ENCODE measurements at regions not wholly inside any gene's neighbourhood (a gene's known extent, or its start where the extent isn't known, plus 50 kb on each side); places are given as distances from the start of the nearest gene placed in this dataset.
"Not testable (repeated sequence)": the region's sequence is repeated elsewhere in the genome, so short reads cannot be mapped to it uniquely, and the experiment has no call there.

DNA sequence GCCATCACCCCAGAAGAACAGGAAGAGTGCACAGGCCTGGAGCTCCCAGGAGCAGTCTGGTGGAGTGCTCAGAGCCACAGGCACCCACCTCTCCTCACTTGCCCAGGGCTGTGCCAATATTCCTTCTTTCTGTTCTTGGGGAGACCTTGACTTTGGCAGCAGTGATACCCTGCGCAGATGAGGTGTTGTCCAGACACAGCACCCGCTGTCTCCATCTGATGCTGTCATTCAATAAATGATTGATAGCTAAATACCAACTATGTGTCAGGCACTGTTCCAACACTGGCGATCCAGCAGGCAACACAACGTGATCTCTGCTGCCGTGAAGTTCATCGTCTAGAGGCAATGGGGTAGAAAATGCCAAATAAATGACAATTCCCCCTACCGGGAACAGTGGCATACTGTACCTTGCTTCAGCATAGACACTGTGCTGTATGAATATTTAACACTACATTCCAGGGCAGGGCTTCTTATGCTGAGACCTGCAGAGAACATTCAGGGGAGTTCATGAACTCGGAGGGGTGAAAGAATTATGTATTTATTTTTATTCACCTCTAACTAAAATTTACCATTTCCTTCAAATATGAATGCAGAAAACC lies 320.5 kb upstream of the NCKAP5 start:
- H3K36me3 ChIP-seq (ENCODE audit: control insufficient read depth, insufficient read depth, low read length), result no peaks in the 10 kb centered on the region
- no CpG with 5 or more reads among the region's 8 CpGs for WGBS (ENCODE audit: insufficient coverage)
- no peak overlapping the region for H3K4me3 ChIP-seq (ENCODE audit: low read length)
- no peak overlapping the region for H3K27ac ChIP-seq (ENCODE audit: low read length)
- peaks cover 12% of the 10 kb centered on the region for H3K4me1 ChIP-seq (ENCODE audit: control insufficient read depth, insufficient read depth, low read length)
- no peaks in the 10 kb centered on the region for H3K9me3 ChIP-seq (replicated peaks; ENCODE audit: control insufficient read depth, low read depth, low read length)
- DNase-seq, result peak; percentile 6
- peaks cover 6% of the 10 kb centered on the region for H3K27me3 ChIP-seq (ENCODE audit: control insufficient read depth, insufficient read depth, low read length)

DNA sequence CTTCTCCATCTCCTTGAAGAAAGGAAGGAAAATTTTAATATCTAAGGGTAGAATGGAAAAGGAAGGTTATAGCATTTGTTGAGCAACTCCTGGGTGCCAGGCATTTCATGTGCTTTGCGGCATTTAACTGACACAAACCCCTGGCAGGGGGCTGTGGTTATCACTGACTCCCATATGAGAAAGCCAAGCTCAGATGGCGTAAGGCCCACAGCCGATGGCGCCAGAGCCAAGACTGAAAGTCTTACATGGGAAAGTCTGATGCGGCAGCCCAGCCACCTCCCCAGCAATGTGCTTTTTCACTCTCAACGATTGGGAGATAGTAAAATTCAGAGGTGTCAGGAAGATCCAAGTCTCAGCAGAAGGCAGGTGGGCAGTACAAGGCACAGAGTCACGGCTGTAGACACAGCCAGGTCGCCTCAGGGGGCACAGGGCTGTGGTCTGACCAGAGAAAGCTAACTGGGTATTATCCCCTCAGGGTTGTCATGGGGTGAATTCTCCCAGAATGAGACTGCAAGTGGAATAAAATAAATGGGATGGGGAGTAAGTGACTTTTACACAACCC lies 324.2 kb upstream of the NCKAP5 start:
- Histone ChIP-seq H3K4me3 (ENCODE audit: low read length) (no peak overlapping the region), H3K4me1 (ENCODE audit: control insufficient read depth, insufficient read depth, low read length) (peaks cover 2% of the 10 kb centered on the region)
- 61% methylated on average over 6 of the region's 8 CpGs for WGBS (ENCODE audit: insufficient coverage)

GRCh38 chr2:133894429-133894828 lies 326.2 kb upstream of the NCKAP5 start:
- WGBS (ENCODE audit: insufficient coverage), result 94% methylated on average over 9 of the region's 9 CpGs

More for the DNA sequence above, 324.2 kb upstream of the NCKAP5 start:
- H3K27me3 ChIP-seq (ENCODE audit: control insufficient read depth, insufficient read depth, low read length), result peaks cover 4% of the 10 kb centered on the region
- peak; percentile 13 for DNase-seq
- H3K36me3 ChIP-seq (ENCODE audit: control insufficient read depth, insufficient read depth, low read length), result no peaks in the 10 kb centered on the region
- no peak overlapping the region for H3K27ac ChIP-seq (ENCODE audit: low read length)
- H3K9me3 ChIP-seq (replicated peaks; ENCODE audit: control insufficient read depth, low read depth, low read length), result no peaks in the 10 kb centered on the region

DNA sequence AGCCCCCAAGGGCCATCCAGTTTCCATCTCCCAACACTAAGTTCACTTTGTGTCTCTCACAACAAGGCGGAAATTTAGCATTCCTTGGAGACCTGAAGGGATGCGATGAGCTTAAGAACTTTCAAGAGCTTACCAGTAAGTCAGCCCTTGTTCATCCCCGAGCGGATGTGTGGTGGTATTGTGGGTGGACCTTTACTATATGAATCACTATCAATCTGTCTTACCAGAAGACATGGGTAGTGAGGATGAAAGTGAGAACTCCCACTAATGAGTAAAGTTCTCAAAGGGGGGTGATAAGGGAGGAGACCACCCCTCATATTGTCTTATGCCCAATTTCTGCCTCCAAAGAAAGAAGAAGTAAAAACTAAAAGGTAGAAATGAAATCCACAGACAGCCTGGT lies 329.6 kb upstream of the NCKAP5 start:
- H3K27me3 ChIP-seq (ENCODE audit: control insufficient read depth, insufficient read depth, low read length); H3K4me3 ChIP-seq (ENCODE audit: low read length); H3K4me1 ChIP-seq (ENCODE audit: control insufficient read depth, insufficient read depth, low read length); H3K27ac ChIP-seq (ENCODE audit: low read length); DNase-seq; H3K36me3 ChIP-seq (ENCODE audit: control insufficient read depth, insufficient read depth, low read length); H3K9me3 ChIP-seq (replicated peaks; ENCODE audit: control insufficient read depth, low read depth, low read length): not testable (repeated sequence)
- WGBS (ENCODE audit: insufficient coverage), result no CpG with 5 or more reads among the region's 4 CpGs

More at GRCh38 chr2:133894429-133894828, 326.2 kb upstream of the NCKAP5 start:
- Histone ChIP-seq H3K9me3 (replicated peaks; ENCODE audit: control insufficient read depth, low read depth, low read length) (no peaks in the 10 kb centered on the region), H3K36me3 (ENCODE audit: control insufficient read depth, insufficient read depth, low read length) (no peaks in the 10 kb centered on the region), H3K27me3 (ENCODE audit: control insufficient read depth, insufficient read depth, low read length) (peaks cover 4% of the 10 kb centered on the region), H3K4me3 (ENCODE audit: low read length) (no peak overlapping the region), H3K27ac (ENCODE audit: low read length) (no peak overlapping the region), H3K4me1 (ENCODE audit: control insufficient read depth, insufficient read depth, low read length) (no peaks in the 10 kb centered on the region)
- DNase-seq, result no peak

GRCh38 chr2:133900909-133901308 lies 332.6 kb upstream of the NCKAP5 start:
- no peak for DNase-seq
- no CpG with 5 or more reads among the region's 3 CpGs for WGBS (ENCODE audit: insufficient coverage)
- Histone ChIP-seq H3K4me1 (ENCODE audit: control insufficient read depth, insufficient read depth, low read length) (no peaks in the 10 kb centered on the region), H3K9me3 (replicated peaks; ENCODE audit: control insufficient read depth, low read depth, low read length) (no peaks in the 10 kb centered on the region), H3K27ac (ENCODE audit: low read length) (no peak overlapping the region), H3K27me3 (ENCODE audit: control insufficient read depth, insufficient read depth, low read length) (peaks cover 3% of the 10 kb centered on the region), H3K4me3 (ENCODE audit: low read length) (no peak overlapping the region), H3K36me3 (ENCODE audit: control insufficient read depth, insufficient read depth, low read length) (no peaks in the 10 kb centered on the region)

GRCh38 chr2:133906396-133906795 lies 338.1 kb upstream of the NCKAP5 start:
- no peaks in the 10 kb centered on the region for H3K36me3 ChIP-seq (ENCODE audit: control insufficient read depth, insufficient read depth, low read length)
- H3K4me3 ChIP-seq (ENCODE audit: low read length), result no peak overlapping the region
- no peak for DNase-seq
- H3K27me3 ChIP-seq (ENCODE audit: control insufficient read depth, insufficient read depth, low read length), result no peaks in the 10 kb centered on the region
- no peaks in the 10 kb centered on the region for H3K4me1 ChIP-seq (ENCODE audit: control insufficient read depth, insufficient read depth, low read length)
- no peak overlapping the region for H3K27ac ChIP-seq (ENCODE audit: low read length)
- no peaks in the 10 kb centered on the region for H3K9me3 ChIP-seq (replicated peaks; ENCODE audit: control insufficient read depth, low read depth, low read length)

DNA sequence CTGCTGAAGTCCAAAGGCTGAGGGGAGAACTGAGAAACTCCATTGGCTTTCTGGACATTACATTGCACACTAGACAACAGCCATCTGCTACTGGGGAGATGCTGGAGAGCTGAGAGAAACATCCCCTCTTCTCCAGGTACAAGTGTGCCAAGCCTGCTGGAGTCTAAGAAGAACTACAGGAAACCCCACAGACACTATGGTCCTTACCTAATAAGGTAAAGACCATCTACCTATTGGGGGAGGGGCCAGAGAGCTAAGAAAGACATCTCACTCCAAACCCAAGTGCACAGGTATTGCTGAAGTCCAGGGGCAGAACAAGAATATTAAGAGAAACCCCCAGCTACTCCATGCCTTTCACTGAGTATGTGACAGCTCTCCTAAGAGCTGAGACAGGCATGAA lies 338.7 kb upstream of the NCKAP5 start:
- no peaks in the 10 kb centered on the region for H3K4me1 ChIP-seq (ENCODE audit: control insufficient read depth, insufficient read depth, low read length)
- H3K27me3 ChIP-seq (ENCODE audit: control insufficient read depth, insufficient read depth, low read length), result no peaks in the 10 kb centered on the region
- H3K4me3 ChIP-seq (ENCODE audit: low read length), result no peak overlapping the region
- H3K9me3 ChIP-seq (replicated peaks; ENCODE audit: control insufficient read depth, low read depth, low read length), result no peaks in the 10 kb centered on the region
- DNase-seq, result no peak
- no peaks in the 10 kb centered on the region for H3K36me3 ChIP-seq (ENCODE audit: control insufficient read depth, insufficient read depth, low read length)
- no peak overlapping the region for H3K27ac ChIP-seq (ENCODE audit: low read length)

- H3K4me1 ChIP-seq (ENCODE audit: control insufficient read depth, insufficient read depth, low read length), result no peaks in the 10 kb centered on the region
- no peak overlapping the region for H3K4me3 ChIP-seq (ENCODE audit: low read length)
- peak; percentile 28 for DNase-seq
- H3K36me3 ChIP-seq (ENCODE audit: control insufficient read depth, insufficient read depth, low read length), result no peaks in the 10 kb centered on the region
- H3K9me3 ChIP-seq (replicated peaks; ENCODE audit: control insufficient read depth, low read depth, low read length), result no peaks in the 10 kb centered on the region
- no peak overlapping the region for H3K27ac ChIP-seq (ENCODE audit: low read length)
- no peaks in the 10 kb centered on the region for H3K27me3 ChIP-seq (ENCODE audit: control insufficient read depth, insufficient read depth, low read length)
Observed at GRCh38 chr2:133908171-133908570, 339.9 kb upstream of the NCKAP5 start.

DNA sequence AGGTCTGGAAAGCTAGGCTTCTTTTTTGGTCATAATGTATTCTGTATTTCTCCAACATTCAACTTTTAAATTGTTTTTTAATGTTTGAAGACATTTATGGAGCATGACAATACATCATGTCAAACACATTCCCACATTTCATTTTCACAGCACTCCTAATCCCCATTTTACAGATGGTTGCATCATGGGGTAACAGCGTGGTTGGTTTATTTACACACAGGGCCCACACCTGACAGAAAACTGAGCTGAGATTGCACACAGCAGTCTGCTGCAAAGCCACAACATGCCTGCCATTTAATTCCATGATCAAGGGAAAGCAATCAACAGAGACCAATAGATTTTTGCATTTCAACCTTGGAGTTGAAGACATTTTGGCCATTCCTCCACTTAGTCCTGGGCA lies 335.7 kb upstream of the MGAT5 start:
- Histone ChIP-seq H3K36me3 (ENCODE audit: control insufficient read depth, insufficient read depth, low read length) (no peaks in the 10 kb centered on the region), H3K27me3 (ENCODE audit: control insufficient read depth, insufficient read depth, low read length) (no peaks in the 10 kb centered on the region), H3K9me3 (replicated peaks; ENCODE audit: control insufficient read depth, low read depth, low read length) (no peaks in the 10 kb centered on the region), H3K4me1 (ENCODE audit: control insufficient read depth, insufficient read depth, low read length) (no peaks in the 10 kb centered on the region), H3K4me3 (ENCODE audit: low read length) (no peak overlapping the region), H3K27ac (ENCODE audit: low read length) (no peak overlapping the region)
- DNase-seq, result no peak
- WGBS (ENCODE audit: insufficient coverage), result 100% methylated on average over 1 of the region's 1 CpG

GRCh38 chr2:133919285-133919684 lies 334.6 kb upstream of the MGAT5 start:
- DNase-seq, result no peak
- no peaks in the 10 kb centered on the region for H3K4me1 ChIP-seq (ENCODE audit: control insufficient read depth, insufficient read depth, low read length)
- H3K9me3 ChIP-seq (replicated peaks; ENCODE audit: control insufficient read depth, low read depth, low read length), result no peaks in the 10 kb centered on the region
- no peak overlapping the region for H3K27ac ChIP-seq (ENCODE audit: low read length)
- 60% methylated on average over 3 of the region's 3 CpGs for WGBS (ENCODE audit: insufficient coverage)
- no peak overlapping the region for H3K4me3 ChIP-seq (ENCODE audit: low read length)
- H3K36me3 ChIP-seq (ENCODE audit: control insufficient read depth, insufficient read depth, low read length), result no peaks in the 10 kb centered on the region
- H3K27me3 ChIP-seq (ENCODE audit: control insufficient read depth, insufficient read depth, low read length), result no peaks in the 10 kb centered on the region

GRCh38 chr2:133927894-133928293 lies 326.0 kb upstream of the MGAT5 start:
- WGBS (ENCODE audit: insufficient coverage), result no CpG with 5 or more reads among the region's 2 CpGs
- H3K36me3 ChIP-seq (ENCODE audit: control insufficient read depth, insufficient read depth, low read length), result no peaks in the 10 kb centered on the region
- H3K9me3 ChIP-seq (replicated peaks; ENCODE audit: control insufficient read depth, low read depth, low read length), result no peaks in the 10 kb centered on the region
- no peaks in the 10 kb centered on the region for H3K4me1 ChIP-seq (ENCODE audit: control insufficient read depth, insufficient read depth, low read length)
- H3K27me3 ChIP-seq (ENCODE audit: control insufficient read depth, insufficient read depth, low read length), result no peaks in the 10 kb centered on the region
- no peak overlapping the region for H3K27ac ChIP-seq (ENCODE audit: low read length)
- no peak for DNase-seq
- H3K4me3 ChIP-seq (ENCODE audit: low read length), result no peak overlapping the region

All from muscle of leg (tissue), 3 donors.